Right cardiac atrium (tissue), 5 donors: ENCODE measurements at regions not wholly inside any gene's neighbourhood (a gene's known extent, or its start where the extent isn't known, plus 50 kb on each side); places are given as distances from the start of the nearest gene placed in this dataset.

Source experiments
- ATAC-seq, 2 donors: fragments of 200-7000 bp; cut with Tn5 transposase; one replicate each; pipeline versions ENCODE4 v1.8.0 to v1.9.1; 2020; ENCODE audit warnings: moderate library complexity in 2 of 2, mild to moderate bottlenecking in 1 of 2
- DNase-seq, 3 donors: peaks; one replicate each; pipeline ENCODE4 v3.0.0-alpha.2; 2020
- H3K27ac ChIP-seq: one replicate; pipeline ENCODE4 v1.5.1; 2013; ENCODE audit warnings: mild to moderate bottlenecking, low read length, control low read depth, moderate library complexity
- H3K27me3 ChIP-seq: one replicate; pipeline ENCODE4 v1.6.1; 2013; ENCODE audit not compliant: control insufficient read depth, insufficient read depth
- H3K4me1 ChIP-seq: one replicate; pipeline ENCODE4 v1.6.1; 2013; ENCODE audit warnings: low read length; ENCODE audit not compliant: control insufficient read depth, insufficient read depth
- H3K4me3 ChIP-seq: one replicate; pipeline ENCODE4 v1.5.1; 2013; ENCODE audit warnings: low read length, control low read depth
- H3K9me3 ChIP-seq: one replicate; pipeline ENCODE4 v1.6.1; 2013; ENCODE audit warnings: low read length; ENCODE audit not compliant: control insufficient read depth
- WGBS: extraction: QIAGEN DNeasy Blood & Tissue Kit; methylation state at CpG from one replicate; pipeline ENCODE4 v1.1.7; 2013; 5-methylcytosine and 5-hydroxymethylcytosine counted together
- intact Hi-C, 4 donors: fragments of 100-400 bp; cut with DNase I; formaldehyde crosslinking; loops; one replicate each; pipeline versions ENCODE4 v1.11.0 to v1.14.0; 2022 to 2023
- donor health status: healthy with polysubstance abuse.
- donor health status: DM: no; HTN: yes; CAD: no.
- donor health status: DM: no; HTN: no; CAD: no.
- donor health status: DM: no; HTN: yes; CAD: no; lungs with severe emphysema.
- donor health status: DM: yes; HTN: yes; CAD: no.

DNA sequence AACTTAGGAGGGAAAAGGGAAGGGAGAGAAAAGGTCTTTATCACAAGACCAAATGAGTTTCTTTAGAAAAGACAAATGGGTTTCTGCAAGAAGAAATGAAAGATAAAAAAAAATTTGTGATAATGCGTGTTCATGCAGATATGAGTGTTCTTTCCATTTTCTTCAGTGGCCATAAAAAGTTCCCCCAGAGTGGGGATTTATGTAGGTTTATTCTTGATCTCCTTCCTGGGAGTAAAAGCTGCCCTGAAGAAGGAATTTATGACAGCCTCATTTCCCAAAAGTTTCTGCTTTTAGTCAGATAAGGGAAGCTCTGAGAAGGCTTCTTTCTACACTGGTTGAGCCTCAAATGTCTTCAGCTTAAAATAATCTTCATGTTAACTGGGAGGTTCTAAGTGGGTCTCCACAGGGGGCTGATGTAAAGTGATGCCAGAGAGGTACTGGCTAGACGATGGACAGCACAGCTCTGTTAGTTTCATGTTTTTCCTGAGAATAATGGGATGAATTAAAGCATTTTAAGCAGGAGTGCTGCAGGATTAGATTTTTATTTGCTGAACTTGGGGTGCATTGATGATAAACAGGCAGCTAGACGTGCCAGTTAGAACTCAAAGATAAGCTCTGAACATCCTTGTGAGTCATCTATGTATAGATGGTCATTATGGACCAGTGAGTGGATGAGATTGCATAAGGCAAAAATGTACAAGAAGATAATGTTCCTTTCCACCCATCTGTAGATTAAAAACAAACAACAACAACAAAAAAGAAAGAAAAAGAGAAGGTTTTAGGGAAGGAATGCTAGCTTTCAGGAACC lies 65.6 kb upstream of the EPCAM start:
- intact Hi-C loops, result no loop called here
- ATAC-seq (no peak), DNase-seq (no peak)
- Histone ChIP-seq H3K27ac (no peak overlapping the region), H3K4me3 (no peak overlapping the region), H3K27me3 (no peaks in the 10 kb centered on the region), H3K9me3 (no peaks in the 10 kb centered on the region), H3K4me1 (no peaks in the 10 kb centered on the region)
- WGBS, result 38% methylated on average over 3 of the region's 3 CpGs

DNA sequence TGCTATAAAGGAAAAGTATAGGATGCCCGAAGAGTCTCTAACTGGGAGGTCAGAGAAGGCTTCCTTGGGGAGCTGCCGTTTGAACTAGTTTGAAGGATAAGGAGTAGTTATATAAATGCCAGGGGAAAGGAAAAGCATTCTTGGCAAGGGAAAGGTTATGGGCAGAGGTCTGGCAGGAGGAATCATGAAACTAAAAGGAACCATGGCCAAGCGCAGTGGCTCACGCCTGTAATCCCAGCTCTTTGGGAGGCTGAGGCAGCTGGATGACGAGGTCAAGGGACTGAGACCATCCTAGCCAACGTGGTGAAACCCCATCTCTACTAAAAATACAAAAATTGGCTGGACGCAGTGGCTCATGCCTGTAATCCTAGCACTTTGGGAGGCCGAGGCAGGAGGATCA lies 66.8 kb upstream of the EPCAM start:
- Histone ChIP-seq H3K9me3 (no peaks in the 10 kb centered on the region), H3K4me1 (no peaks in the 10 kb centered on the region), H3K27ac (no peak overlapping the region), H3K4me3 (no peak overlapping the region), H3K27me3 (no peaks in the 10 kb centered on the region)
- DNase-seq (no peak), ATAC-seq (no peak)
- intact Hi-C loops, result no loop called here
- 76% methylated on average over 8 of the region's 8 CpGs for WGBS

DNA sequence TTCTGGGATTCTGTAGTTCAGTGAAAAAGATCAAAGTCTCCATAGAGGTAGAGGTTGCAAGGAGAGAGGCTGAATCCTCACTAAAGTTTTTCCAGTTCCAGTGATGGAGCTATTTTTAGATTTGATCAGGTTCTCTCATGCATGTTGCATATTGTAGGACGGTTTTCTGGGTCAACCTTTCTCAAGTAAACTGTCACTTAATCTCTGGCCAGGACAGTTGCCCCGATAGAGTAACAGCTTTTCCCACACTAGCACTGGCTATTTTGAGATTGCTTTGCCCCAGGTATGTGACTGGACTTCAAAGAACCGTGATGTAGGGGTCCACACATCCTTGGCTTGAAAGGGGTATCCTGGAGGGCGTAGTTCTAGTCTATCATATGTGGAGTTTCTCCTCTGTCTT lies 67.4 kb upstream of the EPCAM start:
- ATAC-seq, result no peak
- intact Hi-C loops, result no loop called here
- Histone ChIP-seq H3K4me1 (no peaks in the 10 kb centered on the region), H3K9me3 (no peaks in the 10 kb centered on the region), H3K27ac (no peak overlapping the region), H3K27me3 (no peaks in the 10 kb centered on the region), H3K4me3 (no peak overlapping the region)
- no peak for DNase-seq
- 76% methylated on average over 4 of the region's 4 CpGs for WGBS

DNA sequence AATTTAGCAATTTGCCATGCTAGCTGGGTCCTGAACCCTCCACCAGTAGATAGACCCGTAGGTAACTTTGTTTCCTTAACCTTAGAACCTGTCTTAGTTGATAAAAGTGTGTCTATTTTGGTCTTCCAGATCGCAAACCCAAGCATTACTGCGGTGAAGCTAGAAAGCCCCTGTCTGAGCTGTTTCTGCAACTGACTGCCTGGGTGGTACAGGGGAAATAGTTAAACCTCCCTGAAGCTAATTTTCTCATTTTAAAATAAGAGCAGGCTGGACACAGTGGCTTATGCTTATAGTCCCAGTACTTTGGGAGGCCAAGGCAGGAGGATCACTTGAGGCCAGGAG lies 67.9 kb upstream of the EPCAM start:
- intact Hi-C loops, result no loop called here
- Histone ChIP-seq H3K27me3 (no peaks in the 10 kb centered on the region), H3K4me1 (no peaks in the 10 kb centered on the region), H3K9me3 (no peaks in the 10 kb centered on the region), H3K4me3 (no peak overlapping the region), H3K27ac (no peak overlapping the region)
- no peak for ATAC-seq
- DNase-seq, result no peak
- WGBS, result 71% methylated on average over 3 of the region's 3 CpGs

DNA sequence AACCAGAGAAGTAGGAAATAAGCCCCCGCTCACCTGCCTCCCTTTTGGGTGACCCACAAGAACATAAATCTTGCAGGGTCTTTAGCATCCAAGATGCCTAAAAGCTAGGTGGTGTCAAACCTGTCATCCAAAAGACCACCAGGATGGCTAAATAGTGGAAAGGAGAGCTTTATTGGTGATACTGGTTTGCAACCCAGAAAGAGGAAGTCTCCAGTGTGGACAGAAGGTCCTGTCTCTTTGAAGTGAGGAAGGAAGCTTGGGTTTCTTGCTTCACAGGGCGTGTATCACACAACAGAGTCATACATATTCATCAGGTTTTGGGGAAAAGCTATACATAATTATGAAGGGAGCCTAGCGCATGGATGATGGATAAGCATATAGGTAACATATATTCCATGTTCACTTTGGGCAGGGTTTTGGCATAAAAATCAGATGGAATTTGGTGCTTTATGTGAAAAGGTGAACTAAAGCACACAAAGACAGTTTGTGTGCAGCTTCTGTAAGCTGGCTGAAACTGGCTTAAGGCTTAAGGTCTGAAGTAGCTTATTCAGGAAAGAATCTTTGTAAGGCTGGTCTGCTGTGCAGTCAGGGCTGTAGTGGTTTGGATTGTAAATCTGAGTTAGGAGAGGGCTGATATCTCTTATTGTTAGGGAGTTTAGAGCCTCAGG lies 68.4 kb upstream of the EPCAM start:
- Histone ChIP-seq H3K27me3 (no peaks in the 10 kb centered on the region), H3K27ac (no peak overlapping the region), H3K4me1 (no peaks in the 10 kb centered on the region), H3K9me3 (no peaks in the 10 kb centered on the region), H3K4me3 (no peak overlapping the region)
- ATAC-seq (peak; percentile 41 to 48), DNase-seq (no peak)
- WGBS, result 83% methylated on average over 3 of the region's 3 CpGs
- intact Hi-C loops, result no loop called here

DNA sequence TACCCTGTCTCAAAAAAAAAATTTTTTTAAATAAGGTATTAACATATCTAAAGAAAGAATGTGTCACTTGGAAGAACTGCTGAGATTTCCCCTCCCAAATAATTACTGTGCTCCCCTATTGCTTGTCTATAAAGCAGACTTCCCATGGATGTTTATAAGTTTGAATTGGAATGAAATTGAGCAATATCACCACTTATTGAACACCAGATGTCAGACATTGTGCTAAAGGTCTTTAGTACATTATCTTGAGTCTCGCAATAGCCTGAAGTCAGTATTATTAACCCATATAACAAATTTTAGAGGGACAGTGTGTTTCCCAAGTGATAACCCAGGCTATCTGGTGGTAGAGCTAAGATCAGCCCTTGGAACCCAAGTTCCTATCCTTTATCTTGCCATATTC lies 69.0 kb upstream of the EPCAM start:
- intact Hi-C loops, result no loop called here
- H3K4me3 ChIP-seq, result no peak overlapping the region
- no peaks in the 10 kb centered on the region for H3K4me1 ChIP-seq
- DNase-seq (no peak), ATAC-seq (no peak)
- no peaks in the 10 kb centered on the region for H3K9me3 ChIP-seq
- WGBS, result 83% methylated on average over 1 of the region's 1 CpG
- H3K27me3 ChIP-seq, result no peaks in the 10 kb centered on the region
- H3K27ac ChIP-seq, result no peak overlapping the region

DNA sequence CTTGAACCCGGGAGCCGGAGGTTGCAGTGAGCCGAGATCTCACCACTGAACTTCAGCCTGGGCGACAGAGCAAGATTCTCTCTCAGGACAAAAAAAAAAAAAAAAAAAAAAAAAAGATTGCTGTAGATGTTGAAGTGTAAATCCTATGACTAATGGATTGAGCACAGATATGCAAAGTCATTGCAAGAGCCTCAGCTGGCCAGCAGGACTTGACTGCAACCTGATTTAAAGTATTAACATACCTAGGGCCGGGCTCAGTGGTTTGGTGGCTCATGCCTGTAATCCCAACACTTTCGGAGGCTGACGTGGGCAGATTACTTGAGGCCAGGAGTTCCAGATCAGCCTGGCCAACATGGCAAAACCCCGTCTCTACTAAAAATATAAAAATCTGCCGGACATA lies 69.6 kb upstream of the EPCAM start:
- 81% methylated on average over 9 of the region's 9 CpGs for WGBS
- Histone ChIP-seq H3K27ac (no peak overlapping the region), H3K4me3 (no peak overlapping the region), H3K9me3 (no peaks in the 10 kb centered on the region), H3K27me3 (no peaks in the 10 kb centered on the region), H3K4me1 (no peaks in the 10 kb centered on the region)
- ATAC-seq, result no peak
- intact Hi-C loops, result no loop called here
- no peak for DNase-seq

DNA sequence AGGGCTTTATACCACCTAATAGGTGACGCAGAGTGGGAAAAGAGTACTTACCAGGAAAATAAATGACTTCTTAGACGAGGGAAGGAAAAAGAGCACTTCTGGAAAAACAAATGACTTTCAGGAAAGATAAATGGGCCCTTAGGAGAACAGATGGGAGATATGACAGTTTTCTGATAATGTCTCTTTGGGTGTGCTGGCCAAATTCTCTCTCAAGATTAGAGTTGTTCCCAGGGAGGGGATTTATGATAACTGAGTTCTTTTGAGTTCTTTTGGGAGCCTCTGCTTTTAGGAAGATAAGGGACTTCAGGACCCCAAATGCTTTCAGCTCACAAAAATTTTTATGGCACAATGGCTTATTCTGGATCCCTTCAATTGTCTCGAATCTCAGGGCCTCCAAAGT lies 70.3 kb upstream of the EPCAM start:
- no peaks in the 10 kb centered on the region for H3K9me3 ChIP-seq
- H3K4me1 ChIP-seq, result no peaks in the 10 kb centered on the region
- intact Hi-C loops, result no loop called here
- DNase-seq (no peak), ATAC-seq (no peak)
- WGBS, result 58% methylated on average over 3 of the region's 3 CpGs
- no peaks in the 10 kb centered on the region for H3K27me3 ChIP-seq
- H3K27ac ChIP-seq, result no peak overlapping the region
- no peak overlapping the region for H3K4me3 ChIP-seq

DNA sequence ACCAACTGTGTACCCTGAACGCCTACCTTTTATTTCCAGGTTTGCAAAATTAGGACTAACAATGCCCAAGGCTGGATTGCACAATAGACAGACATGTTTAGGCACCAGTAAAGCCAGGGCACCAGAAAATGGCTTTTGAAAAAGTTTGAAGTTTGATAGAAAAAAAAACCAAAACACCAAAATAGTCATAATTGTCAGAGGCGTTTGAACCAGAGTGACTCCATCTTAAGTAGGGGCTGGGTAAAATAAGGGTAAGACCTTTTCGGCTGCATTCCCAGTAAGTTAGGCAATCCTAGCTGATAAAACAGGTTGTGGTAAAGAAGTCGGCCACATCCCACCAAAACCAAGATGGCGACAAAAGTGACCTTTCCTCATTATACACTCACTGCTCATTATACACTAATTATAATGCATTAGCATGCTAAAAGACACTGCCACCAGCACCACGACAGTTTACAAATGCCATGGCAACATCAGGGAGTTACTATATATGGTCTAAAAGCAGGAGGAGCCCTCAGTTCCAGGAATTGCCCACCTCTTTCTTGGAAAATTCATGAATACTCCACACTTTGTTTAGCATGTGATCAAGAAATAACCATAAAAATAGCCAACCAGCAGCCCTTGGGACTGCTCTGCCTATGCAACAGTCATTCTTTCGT lies 71.2 kb upstream of the EPCAM start:
- ATAC-seq (no peak), DNase-seq (no peak)
- H3K27ac ChIP-seq, result no peak overlapping the region
- no peaks in the 10 kb centered on the region for H3K27me3 ChIP-seq
- intact Hi-C loops, result no loop called here
- no peaks in the 10 kb centered on the region for H3K4me1 ChIP-seq
- 86% methylated on average over 7 of the region's 7 CpGs for WGBS
- no peaks in the 10 kb centered on the region for H3K9me3 ChIP-seq
- H3K4me3 ChIP-seq, result no peak overlapping the region

DNA sequence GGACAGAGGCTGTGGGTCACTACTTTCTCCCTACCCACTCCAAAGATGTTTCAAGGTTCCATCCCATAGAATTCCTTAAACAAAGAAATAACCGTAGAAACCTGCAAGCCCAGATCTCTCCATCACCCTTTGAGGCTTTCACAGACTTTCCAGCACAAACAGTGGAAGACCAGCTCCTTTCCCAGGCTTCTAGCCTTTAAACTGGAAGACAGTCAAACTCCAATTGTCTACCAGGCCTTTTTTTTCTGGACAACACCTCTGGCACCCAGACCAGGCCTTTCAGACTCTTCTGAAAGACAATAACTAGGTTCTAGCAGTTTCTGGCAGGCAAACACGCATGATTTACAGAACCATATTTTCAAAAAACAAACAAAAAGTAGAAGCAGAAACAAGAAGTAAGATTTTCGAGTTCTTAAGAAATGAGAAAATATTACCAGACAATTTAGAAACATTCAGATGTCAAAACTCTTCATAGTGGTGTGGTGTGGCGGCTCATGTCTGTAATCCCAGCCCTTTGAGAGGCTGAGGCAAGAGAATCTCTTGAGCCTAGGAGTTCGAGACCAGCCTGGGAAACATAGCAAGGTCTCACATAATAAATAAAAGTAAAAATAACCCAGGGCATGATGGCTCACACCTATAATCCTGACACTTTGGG lies 73.0 kb upstream of the EPCAM start:
- H3K27ac ChIP-seq, result no peak overlapping the region
- intact Hi-C loops, result no loop called here
- no peak for ATAC-seq

More for the DNA sequence above, 73.0 kb upstream of the EPCAM start:
- Histone ChIP-seq H3K27me3 (no peaks in the 10 kb centered on the region), H3K4me3 (no peak overlapping the region), H3K9me3 (no peaks in the 10 kb centered on the region), H3K4me1 (no peaks in the 10 kb centered on the region)
- WGBS, result 88% methylated on average over 5 of the region's 5 CpGs
- DNase-seq, result no peak
